Ovary (tissue), 7 donors: ENCODE measurements at regions not wholly inside any gene's neighbourhood (a gene's known extent, or its start where the extent isn't known, plus 50 kb on each side); places are given as distances from the start of the nearest gene placed in this dataset. TPM values are rescaled to one million over a fixed set of nuclear protein-coding genes. Genes with fewer than 3 reads are reported as not detected.
A peak's percentile ranks its signal among the peaks of the same experiment; 100 is the strongest.

Source experiments
- DNase-seq, 5 donors: peaks; one replicate each; pipeline ENCODE4 v3.0.0-alpha.2; 2019 to 2020
- H3K27ac ChIP-seq, 2 donors: fragments of 200-600 bp; one replicate each; pipeline versions ENCODE4 v1.5.1 to v1.8.0; 2019 to 2022
- H3K27me3 ChIP-seq: fragments of 200-600 bp; one replicate; pipeline ENCODE4 v1.8.0; 2022
- H3K36me3 ChIP-seq: fragments of 200-600 bp; sonication (generic); one replicate; pipeline ENCODE4 v1.5.1; 2019
- H3K4me1 ChIP-seq: one replicate; pipeline ENCODE4 v1.8.1; 2013; ENCODE audit warnings: mild to moderate bottlenecking, moderate library complexity; ENCODE audit not compliant: insufficient read depth
- H3K4me3 ChIP-seq: fragments of 200-600 bp; sonication (generic); one replicate; pipeline ENCODE4 v1.5.1; 2017
- H3K9me3 ChIP-seq, 2 donors: fragments of 200-600 bp in 1 of 2; sonication (generic) in 1 of 2; one replicate each; pipeline versions ENCODE4 v1.5.1 to v1.8.1; 2013 to 2019; ENCODE audit warnings: mild to moderate bottlenecking in 1 of 2, moderate library complexity in 1 of 2
- EP300 ChIP-seq: sonication (generic); formaldehyde crosslinking; IDR thresholded peaks from one replicate; pipeline ENCODE4 v1.6.1; 2017; ENCODE audit warnings: antibody characterized with exemption
- POLR2A ChIP-seq: fragments of 450-650 bp; IDR thresholded peaks from one replicate; pipeline ENCODE4 v1.6.1; 2017; ENCODE audit warnings: antibody characterized with exemption, mild to moderate bottlenecking, moderate library complexity
- WGBS, 3 donors: extraction: QIAGEN DNeasy Blood & Tissue Kit in 1 of 3; methylation state at CpG; one replicate each; pipeline versions ENCODE4 v1.1.5 to v1.1.7; 2013 to 2017; 5-methylcytosine and 5-hydroxymethylcytosine counted together
- intact Hi-C, 4 donors: fragments of 100-400 bp; cut with DNase I; formaldehyde crosslinking; loops; one replicate each; pipeline versions ENCODE4 v1.11.0 to v1.15.1; 2022 to 2023
- microRNA counts: library from miRNA; unstranded; fragments of <30 nt; microRNA quantifications from one replicate; lab custom pipeline; 2016
- microRNA-seq, 3 donors: library from miRNA; unstranded; fragments of <30 nt; microRNA quantifications; one replicate each; pipeline versions ENCODE4 to v1.2.0, GENCODE V29; 2019 to 2020
- small RNA-seq: library from RNA; depleted of rRNA; stranded (forward); fragments of <200 nt; gene quantifications from one replicate; pipeline ENCODE3, GENCODE V24; 2016
- TF ChIP-seq, protein P1 (sequence below), 3 donors: fragments of 450-650 bp in 2 of 3; fragments of 200-600 bp in 1 of 3; IDR thresholded peaks; one replicate each; pipeline versions ENCODE4 v1.5.1 to v1.8.0; 2016 to 2022; ENCODE audit warnings: antibody characterized with exemption in 3 of 3, mild to moderate bottlenecking in 1 of 3
- donor health status: DM: no; HTN: no; CAD: no; lungs with moderate emphysema.
- donor health status: DM: no; HTN: no; CAD: no.
- donor health status: Bipolar disorder and iron deficiency.
- donor health status: DM: no; HTN: no; CAD: no.
- donor health status: DM: yes; HTN: yes; CAD: no.

DNA sequence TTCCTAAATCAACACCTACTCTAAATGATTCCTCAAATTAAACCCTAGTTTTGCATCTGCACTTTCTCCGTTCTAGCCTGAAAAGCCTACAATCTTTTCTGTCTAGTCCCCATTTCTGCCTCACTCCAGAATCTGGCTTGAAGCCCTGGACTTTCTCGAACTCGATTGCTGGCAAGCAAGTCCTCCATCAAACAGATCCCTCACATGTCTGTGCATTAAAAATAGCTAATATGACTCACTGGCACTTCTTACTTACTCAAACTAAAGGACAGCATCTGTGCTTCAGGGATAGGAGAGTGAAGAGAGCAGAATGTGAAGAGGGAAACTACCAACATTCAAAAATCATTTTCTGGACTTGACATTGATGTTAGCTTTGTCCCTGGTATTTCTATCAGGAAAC, 51.8 kb upstream of the CXADR start:
- no peaks in the 10 kb centered on the region for H3K36me3 ChIP-seq
- 14 to 19% (median 19%) methylated on average over 3 of the region's 3 CpGs for WGBS, 3 donors
- no peaks in the 10 kb centered on the region for H3K27me3 ChIP-seq
- no peak overlapping the region for H3K27ac ChIP-seq
- intact Hi-C loops, result no loop called here
- TF ChIP-seq POLR2A, result no peak
- TF ChIP-seq EP300, result no peak
- TF ChIP-seq, protein P1, sequence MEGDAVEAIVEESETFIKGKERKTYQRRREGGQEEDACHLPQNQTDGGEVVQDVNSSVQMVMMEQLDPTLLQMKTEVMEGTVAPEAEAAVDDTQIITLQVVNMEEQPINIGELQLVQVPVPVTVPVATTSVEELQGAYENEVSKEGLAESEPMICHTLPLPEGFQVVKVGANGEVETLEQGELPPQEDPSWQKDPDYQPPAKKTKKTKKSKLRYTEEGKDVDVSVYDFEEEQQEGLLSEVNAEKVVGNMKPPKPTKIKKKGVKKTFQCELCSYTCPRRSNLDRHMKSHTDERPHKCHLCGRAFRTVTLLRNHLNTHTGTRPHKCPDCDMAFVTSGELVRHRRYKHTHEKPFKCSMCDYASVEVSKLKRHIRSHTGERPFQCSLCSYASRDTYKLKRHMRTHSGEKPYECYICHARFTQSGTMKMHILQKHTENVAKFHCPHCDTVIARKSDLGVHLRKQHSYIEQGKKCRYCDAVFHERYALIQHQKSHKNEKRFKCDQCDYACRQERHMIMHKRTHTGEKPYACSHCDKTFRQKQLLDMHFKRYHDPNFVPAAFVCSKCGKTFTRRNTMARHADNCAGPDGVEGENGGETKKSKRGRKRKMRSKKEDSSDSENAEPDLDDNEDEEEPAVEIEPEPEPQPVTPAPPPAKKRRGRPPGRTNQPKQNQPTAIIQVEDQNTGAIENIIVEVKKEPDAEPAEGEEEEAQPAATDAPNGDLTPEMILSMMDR (IDR thresholded peaks at IDR 0.05), result no peak
- DNase-seq, result peak in 4 of 5 donors; percentile 22 to 41 (median 31)
- H3K4me1 ChIP-seq, result no peaks in the 10 kb centered on the region
- H3K9me3 ChIP-seq, result no peaks in the 10 kb centered on the region
- H3K4me3 ChIP-seq, result no peak overlapping the region

DNA sequence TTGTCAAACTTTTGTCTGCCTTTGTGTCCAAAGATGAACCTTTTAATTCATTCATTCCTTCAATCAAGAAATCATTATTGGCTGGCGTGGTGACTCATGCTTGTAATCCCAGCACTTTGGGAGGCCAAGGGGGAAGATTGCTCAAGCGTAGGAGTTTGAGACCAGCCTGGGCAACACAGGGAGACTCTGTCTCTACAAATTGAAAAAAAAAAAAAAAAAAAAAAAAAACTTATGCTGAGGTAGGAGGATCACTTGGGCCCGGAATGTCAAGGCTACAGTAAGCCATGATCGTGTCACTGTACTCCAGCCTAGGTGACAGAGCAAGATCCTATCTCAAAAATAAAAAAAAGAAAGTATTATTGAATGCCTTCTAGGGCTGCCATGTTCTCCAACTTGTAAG, 51.3 kb upstream of the CXADR start:
- Histone ChIP-seq H3K27ac (no peak overlapping the region), H3K4me1 (no peaks in the 10 kb centered on the region), H3K36me3 (no peaks in the 10 kb centered on the region), H3K27me3 (no peaks in the 10 kb centered on the region), H3K4me3 (no peak overlapping the region), H3K9me3 (no peaks in the 10 kb centered on the region)
- DNase-seq, result no peak
- intact Hi-C loops, result no loop called here
- 62 to 73% (median 68%) methylated on average over 4 of the region's 4 CpGs for WGBS, 3 donors
- TF ChIP-seq POLR2A (no peak), EP300 (no peak)
- TF ChIP-seq, protein P1 (IDR thresholded peaks at IDR 0.05), result no peak

DNA sequence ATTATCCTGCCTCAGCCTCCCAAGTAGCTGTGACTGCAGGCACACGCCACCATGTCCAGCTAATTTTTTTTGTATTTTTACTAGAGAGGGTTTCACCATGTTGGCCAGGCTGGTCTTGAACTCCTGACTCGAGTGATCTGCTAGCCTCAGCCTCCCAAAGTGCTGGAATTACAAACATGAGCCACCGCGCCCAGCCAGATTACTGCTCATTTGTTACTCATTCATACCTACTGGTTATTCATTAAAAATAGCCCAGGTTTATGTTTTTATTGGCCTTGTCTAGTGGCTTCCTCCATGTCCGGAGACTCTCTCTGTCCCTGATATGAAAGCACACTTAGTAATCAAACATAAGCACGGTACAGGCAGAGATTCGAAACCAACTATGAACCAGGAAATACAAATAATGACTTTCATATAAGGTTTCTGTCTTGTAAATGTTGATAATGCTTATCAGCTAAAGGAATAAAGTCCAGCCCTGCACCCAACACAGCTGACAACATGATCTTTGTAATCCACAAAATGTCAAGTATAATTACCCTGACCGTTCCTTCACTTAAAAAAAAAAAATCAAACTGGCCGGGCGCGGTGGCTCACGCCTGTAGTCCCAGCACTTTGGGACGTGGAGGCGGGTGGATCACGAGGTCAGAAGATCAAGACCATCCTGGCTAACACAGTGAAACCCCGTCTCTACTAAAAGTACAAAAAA, 50.4 kb upstream of the CXADR start:
- no peaks in the 10 kb centered on the region for H3K9me3 ChIP-seq
- intact Hi-C loops, result no loop called here
- H3K4me3 ChIP-seq, result no peak overlapping the region
- H3K4me1 ChIP-seq, result no peaks in the 10 kb centered on the region
- WGBS, 3 donors, result 79 to 82% (median 80%) methylated on average over 16 of the region's 16 CpGs
- H3K27me3 ChIP-seq, result no peaks in the 10 kb centered on the region
- no peaks in the 10 kb centered on the region for H3K36me3 ChIP-seq
- DNase-seq, result no peak
- H3K27ac ChIP-seq, result no peak overlapping the region
- no peak for TF ChIP-seq EP300
- TF ChIP-seq, protein P1 (IDR thresholded peaks at IDR 0.05), result no peak
- TF ChIP-seq POLR2A, result no peak

MicroRNA genes in the stretch of these regions (microRNA counts, 767-probe panel; counts per million panel counts)
- microRNA hsa-let-7c (lab: Ali Mortazavi, UCI) (7,407 counts per million, percentile 99 among the panel's probes with 10 or more counts), microRNA hsa-miR-99a-5p (lab: Ali Mortazavi, UCI) (7,231 counts per million, percentile 99 among the panel's probes with 10 or more counts)

Small RNA genes lying in the stretch of these regions (microRNA-seq; reads per million reads assigned to microRNA genes)
- gene MIR125B2 (630 to 1,076 (median 992) reads per million in 3 donors), gene MIR99A (226,368 to 305,512 (median 280,775) reads per million in 3 donors), gene MIRLET7C (11,643 to 24,112 (median 13,990) reads per million in 3 donors)

Small RNA genes lying in the stretch of these regions (small RNA-seq; reads per million reads assigned to genes)
- gene MIR125B2 (297 reads per million, percentile 94 among the genes with 10 or more reads in this experiment), gene MIR99A (387 reads per million, percentile 95 among the genes with 10 or more reads in this experiment), gene MIRLET7C (5,564 reads per million, percentile 99 among the genes with 10 or more reads in this experiment), gene RNU1-98P (not detected), gene RNU6-113P (not detected), gene RNU6-426P (not detected), gene SNORD74B (not detected)
